ENCODE measurements at regions not wholly inside any gene's neighbourhood (a gene's known extent, or its start where the extent isn't known, plus 50 kb on each side); places are given as distances from the start of the nearest gene placed in this dataset.

- TF ChIP-seq, protein P1, sequence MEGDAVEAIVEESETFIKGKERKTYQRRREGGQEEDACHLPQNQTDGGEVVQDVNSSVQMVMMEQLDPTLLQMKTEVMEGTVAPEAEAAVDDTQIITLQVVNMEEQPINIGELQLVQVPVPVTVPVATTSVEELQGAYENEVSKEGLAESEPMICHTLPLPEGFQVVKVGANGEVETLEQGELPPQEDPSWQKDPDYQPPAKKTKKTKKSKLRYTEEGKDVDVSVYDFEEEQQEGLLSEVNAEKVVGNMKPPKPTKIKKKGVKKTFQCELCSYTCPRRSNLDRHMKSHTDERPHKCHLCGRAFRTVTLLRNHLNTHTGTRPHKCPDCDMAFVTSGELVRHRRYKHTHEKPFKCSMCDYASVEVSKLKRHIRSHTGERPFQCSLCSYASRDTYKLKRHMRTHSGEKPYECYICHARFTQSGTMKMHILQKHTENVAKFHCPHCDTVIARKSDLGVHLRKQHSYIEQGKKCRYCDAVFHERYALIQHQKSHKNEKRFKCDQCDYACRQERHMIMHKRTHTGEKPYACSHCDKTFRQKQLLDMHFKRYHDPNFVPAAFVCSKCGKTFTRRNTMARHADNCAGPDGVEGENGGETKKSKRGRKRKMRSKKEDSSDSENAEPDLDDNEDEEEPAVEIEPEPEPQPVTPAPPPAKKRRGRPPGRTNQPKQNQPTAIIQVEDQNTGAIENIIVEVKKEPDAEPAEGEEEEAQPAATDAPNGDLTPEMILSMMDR (IDR thresholded peaks at IDR 0.05), result no peak
- no peak for TF ChIP-seq POLR2A (IDR thresholded peaks at IDR 0.05)
Observed at GRCh38 chr16:26614237-26614841, 452.4 kb upstream of the C16orf82 start.
